ENCODE measurements at regions not wholly inside any gene's neighbourhood (a gene's known extent, or its start where the extent isn't known, plus 50 kb on each side); places are given as distances from the start of the nearest gene placed in this dataset.
"Not testable (repeated sequence)": the region's sequence is repeated elsewhere in the genome, so short reads cannot be mapped to it uniquely, and the experiment has no call there.

- no peak for TF ChIP-seq FOXP4 (CRISPR knock-in tag; IDR thresholded peaks at IDR 0.05)
- no peak for TF ChIP-seq PRRX2 (CRISPR knock-in tag; IDR thresholded peaks at IDR 0.05)
- TF ChIP-seq ZNF671 (CRISPR knock-in tag; IDR thresholded peaks at IDR 0.05), result no peak
Measured at GRCh38 chr20:48493966-48494365, 333.8 kb downstream of the PREX1 start (continued).

DNA sequence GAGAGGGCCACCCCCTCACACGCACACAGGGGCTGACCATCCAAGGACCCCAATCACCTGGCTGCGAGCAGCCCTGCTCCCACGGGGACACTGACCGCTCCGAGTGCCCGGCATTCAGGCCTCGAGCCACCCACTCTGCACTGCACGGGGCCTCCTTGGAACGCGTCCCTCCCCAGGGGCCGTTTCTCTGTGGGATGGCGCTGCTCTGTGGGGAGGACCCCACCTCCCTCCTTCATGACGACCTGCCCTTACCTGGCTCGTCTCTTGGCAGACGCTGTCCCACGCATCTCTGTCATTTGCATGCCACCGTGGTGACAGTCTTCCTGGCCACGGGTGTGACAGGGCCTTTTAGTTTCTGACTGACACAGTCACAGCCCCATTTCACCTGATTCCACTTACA is 334.5 kb downstream of the PREX1 start:
- H3K27ac Mint-ChIP-seq; H3K4me3 Mint-ChIP-seq; H3K27me3 Mint-ChIP-seq (ENCODE audit: low read depth); DNase-seq (ENCODE audit: low spot score); ATAC-seq; POLR2A ChIA-PET; H3K9me3 Mint-ChIP-seq; CTCF ChIA-PET; H3K4me1 Mint-ChIP-seq; H3K36me3 Mint-ChIP-seq: not testable (repeated sequence)

- DNase-seq (ENCODE audit: low spot score), result no peak
- H3K27me3 Mint-ChIP-seq (ENCODE audit: low read depth), result no peaks in the 10 kb centered on the region
- no peaks in the 10 kb centered on the region for H3K9me3 Mint-ChIP-seq
- no peak overlapping the region for H3K4me3 Mint-ChIP-seq
- H3K4me1 Mint-ChIP-seq, result no peaks in the 10 kb centered on the region
- no peak for ATAC-seq
- ChIA-PET CTCF (no interaction called here), POLR2A (no interaction called here)
- H3K36me3 Mint-ChIP-seq, result no peaks in the 10 kb centered on the region
- no peak overlapping the region for H3K27ac Mint-ChIP-seq
- TF ChIP-seq ZBTB21 (CRISPR knock-in tag; IDR thresholded peaks at IDR 0.05; ENCODE audit: borderline replicate concordance) (no peak), IRF2 (CRISPR knock-in tag; IDR thresholded peaks at IDR 0.05; ENCODE audit: borderline replicate concordance, low read depth) (no peak), SP1 (CRISPR knock-in tag; conservative IDR thresholded peaks at IDR 0.05) (no peak), SMAD3 (CRISPR knock-in tag; IDR thresholded peaks at IDR 0.05; ENCODE audit: borderline replicate concordance) (no peak), MXD4 (CRISPR knock-in tag; IDR thresholded peaks at IDR 0.05; ENCODE audit: borderline replicate concordance) (no peak), CBFB (CRISPR knock-in tag; IDR thresholded peaks at IDR 0.05; ENCODE audit: low read depth) (no peak), NFYB (CRISPR knock-in tag; conservative IDR thresholded peaks at IDR 0.05; ENCODE audit: low read depth) (no peak), NR2C2 (CRISPR knock-in tag; IDR thresholded peaks at IDR 0.05) (no peak), RELA (CRISPR knock-in tag; IDR thresholded peaks at IDR 0.05; ENCODE audit: borderline replicate concordance) (no peak), HMGA2 (CRISPR knock-in tag; IDR thresholded peaks at IDR 0.05) (no peak), ZNF423 (CRISPR knock-in tag; IDR thresholded peaks at IDR 0.05) (no peak), NR3C1 (CRISPR knock-in tag; conservative IDR thresholded peaks at IDR 0.05; ENCODE audit: low read depth) (no peak), MLX (CRISPR knock-in tag; IDR thresholded peaks at IDR 0.05) (no peak), ATF6 (CRISPR knock-in tag; IDR thresholded peaks at IDR 0.05) (no peak)
- TF ChIP-seq, protein P1, sequence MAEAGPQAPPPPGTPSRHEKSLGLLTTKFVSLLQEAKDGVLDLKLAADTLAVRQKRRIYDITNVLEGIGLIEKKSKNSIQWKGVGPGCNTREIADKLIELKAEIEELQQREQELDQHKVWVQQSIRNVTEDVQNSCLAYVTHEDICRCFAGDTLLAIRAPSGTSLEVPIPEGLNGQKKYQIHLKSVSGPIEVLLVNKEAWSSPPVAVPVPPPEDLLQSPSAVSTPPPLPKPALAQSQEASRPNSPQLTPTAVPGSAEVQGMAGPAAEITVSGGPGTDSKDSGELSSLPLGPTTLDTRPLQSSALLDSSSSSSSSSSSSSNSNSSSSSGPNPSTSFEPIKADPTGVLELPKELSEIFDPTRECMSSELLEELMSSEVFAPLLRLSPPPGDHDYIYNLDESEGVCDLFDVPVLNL (CRISPR knock-in tag; IDR thresholded peaks at IDR 0.05; ENCODE audit: borderline replicate concordance, low read depth), result no peak
- TF ChIP-seq, protein P2, sequence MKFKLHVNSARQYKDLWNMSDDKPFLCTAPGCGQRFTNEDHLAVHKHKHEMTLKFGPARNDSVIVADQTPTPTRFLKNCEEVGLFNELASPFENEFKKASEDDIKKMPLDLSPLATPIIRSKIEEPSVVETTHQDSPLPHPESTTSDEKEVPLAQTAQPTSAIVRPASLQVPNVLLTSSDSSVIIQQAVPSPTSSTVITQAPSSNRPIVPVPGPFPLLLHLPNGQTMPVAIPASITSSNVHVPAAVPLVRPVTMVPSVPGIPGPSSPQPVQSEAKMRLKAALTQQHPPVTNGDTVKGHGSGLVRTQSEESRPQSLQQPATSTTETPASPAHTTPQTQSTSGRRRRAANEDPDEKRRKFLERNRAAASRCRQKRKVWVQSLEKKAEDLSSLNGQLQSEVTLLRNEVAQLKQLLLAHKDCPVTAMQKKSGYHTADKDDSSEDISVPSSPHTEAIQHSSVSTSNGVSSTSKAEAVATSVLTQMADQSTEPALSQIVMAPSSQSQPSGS (CRISPR knock-in tag; IDR thresholded peaks at IDR 0.05; ENCODE audit: borderline replicate concordance, low read depth), result no peak
- TF ChIP-seq, protein P3, sequence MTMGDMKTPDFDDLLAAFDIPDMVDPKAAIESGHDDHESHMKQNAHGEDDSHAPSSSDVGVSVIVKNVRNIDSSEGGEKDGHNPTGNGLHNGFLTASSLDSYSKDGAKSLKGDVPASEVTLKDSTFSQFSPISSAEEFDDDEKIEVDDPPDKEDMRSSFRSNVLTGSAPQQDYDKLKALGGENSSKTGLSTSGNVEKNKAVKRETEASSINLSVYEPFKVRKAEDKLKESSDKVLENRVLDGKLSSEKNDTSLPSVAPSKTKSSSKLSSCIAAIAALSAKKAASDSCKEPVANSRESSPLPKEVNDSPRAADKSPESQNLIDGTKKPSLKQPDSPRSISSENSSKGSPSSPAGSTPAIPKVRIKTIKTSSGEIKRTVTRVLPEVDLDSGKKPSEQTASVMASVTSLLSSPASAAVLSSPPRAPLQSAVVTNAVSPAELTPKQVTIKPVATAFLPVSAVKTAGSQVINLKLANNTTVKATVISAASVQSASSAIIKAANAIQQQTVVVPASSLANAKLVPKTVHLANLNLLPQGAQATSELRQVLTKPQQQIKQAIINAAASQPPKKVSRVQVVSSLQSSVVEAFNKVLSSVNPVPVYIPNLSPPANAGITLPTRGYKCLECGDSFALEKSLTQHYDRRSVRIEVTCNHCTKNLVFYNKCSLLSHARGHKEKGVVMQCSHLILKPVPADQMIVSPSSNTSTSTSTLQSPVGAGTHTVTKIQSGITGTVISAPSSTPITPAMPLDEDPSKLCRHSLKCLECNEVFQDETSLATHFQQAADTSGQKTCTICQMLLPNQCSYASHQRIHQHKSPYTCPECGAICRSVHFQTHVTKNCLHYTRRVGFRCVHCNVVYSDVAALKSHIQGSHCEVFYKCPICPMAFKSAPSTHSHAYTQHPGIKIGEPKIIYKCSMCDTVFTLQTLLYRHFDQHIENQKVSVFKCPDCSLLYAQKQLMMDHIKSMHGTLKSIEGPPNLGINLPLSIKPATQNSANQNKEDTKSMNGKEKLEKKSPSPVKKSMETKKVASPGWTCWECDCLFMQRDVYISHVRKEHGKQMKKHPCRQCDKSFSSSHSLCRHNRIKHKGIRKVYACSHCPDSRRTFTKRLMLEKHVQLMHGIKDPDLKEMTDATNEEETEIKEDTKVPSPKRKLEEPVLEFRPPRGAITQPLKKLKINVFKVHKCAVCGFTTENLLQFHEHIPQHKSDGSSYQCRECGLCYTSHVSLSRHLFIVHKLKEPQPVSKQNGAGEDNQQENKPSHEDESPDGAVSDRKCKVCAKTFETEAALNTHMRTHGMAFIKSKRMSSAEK (CRISPR knock-in tag; IDR thresholded peaks at IDR 0.05; ENCODE audit: borderline replicate concordance), result no peak
Measured at GRCh38 chr20:48492715-48493070, 335.1 kb downstream of the PREX1 start.
